ENCODE measurements at regions not wholly inside any gene's neighbourhood (a gene's known extent, or its start where the extent isn't known, plus 50 kb on each side); places are given as distances from the start of the nearest gene placed in this dataset.

DNA sequence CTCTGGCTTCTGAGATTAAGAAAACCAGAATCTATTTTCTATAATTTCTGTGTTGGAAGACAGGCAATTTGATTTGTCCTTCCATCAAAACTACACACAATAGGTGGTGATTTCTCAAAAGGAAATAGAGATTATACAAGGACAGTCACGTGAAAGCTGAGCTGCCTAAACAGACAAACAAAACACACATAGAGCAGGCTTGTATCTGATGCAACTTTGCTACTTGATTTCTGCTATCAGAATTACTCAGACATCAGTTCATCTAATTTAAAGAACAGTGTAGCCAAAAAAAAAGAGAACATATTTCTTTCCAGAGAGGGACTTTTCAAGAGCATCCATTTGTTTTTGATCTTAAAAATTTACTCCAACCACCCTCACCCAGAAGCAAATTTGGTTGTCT lies 2128.3 kb upstream of the C9orf72 start:
- TF ChIP-seq, protein P1, sequence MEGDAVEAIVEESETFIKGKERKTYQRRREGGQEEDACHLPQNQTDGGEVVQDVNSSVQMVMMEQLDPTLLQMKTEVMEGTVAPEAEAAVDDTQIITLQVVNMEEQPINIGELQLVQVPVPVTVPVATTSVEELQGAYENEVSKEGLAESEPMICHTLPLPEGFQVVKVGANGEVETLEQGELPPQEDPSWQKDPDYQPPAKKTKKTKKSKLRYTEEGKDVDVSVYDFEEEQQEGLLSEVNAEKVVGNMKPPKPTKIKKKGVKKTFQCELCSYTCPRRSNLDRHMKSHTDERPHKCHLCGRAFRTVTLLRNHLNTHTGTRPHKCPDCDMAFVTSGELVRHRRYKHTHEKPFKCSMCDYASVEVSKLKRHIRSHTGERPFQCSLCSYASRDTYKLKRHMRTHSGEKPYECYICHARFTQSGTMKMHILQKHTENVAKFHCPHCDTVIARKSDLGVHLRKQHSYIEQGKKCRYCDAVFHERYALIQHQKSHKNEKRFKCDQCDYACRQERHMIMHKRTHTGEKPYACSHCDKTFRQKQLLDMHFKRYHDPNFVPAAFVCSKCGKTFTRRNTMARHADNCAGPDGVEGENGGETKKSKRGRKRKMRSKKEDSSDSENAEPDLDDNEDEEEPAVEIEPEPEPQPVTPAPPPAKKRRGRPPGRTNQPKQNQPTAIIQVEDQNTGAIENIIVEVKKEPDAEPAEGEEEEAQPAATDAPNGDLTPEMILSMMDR (IDR thresholded peaks at IDR 0.05; ENCODE audit: low read length), result no peak
- TF ChIP-seq EZH2 (optimal IDR thresholded peaks at IDR 0.05; ENCODE audit: low read depth, low read length) (no peak), EZH2phosphoT487 (IDR thresholded peaks at IDR 0.05; ENCODE audit: low read length) (no peak)
